ENCODE measurements at regions not wholly inside any gene's neighbourhood (a gene's known extent, or its start where the extent isn't known, plus 50 kb on each side); places are given as distances from the start of the nearest gene placed in this dataset.
"Not testable (repeated sequence)": the region's sequence is repeated elsewhere in the genome, so short reads cannot be mapped to it uniquely, and the experiment has no call there.

- TF ChIP-seq CTCF, POLR2A, POLR2AphosphoS5, EP300 (IDR thresholded peaks at IDR 0.05): not testable (repeated sequence)
Measured at GRCh38 chr22:34422948-34423347, 502.7 kb upstream of the LARGE1 start.

All from upper lobe of left lung (tissue), 4 donors.